HG03066 (cell line): ENCODE measurements at regions not wholly inside any gene's neighbourhood (a gene's known extent, or its start where the extent isn't known, plus 50 kb on each side); places are given as distances from the start of the nearest gene placed in this dataset.

Experiments used
- ATAC-seq: cut with Tn5 transposase; IDR thresholded peaks from one replicate; pipeline ENCODE4 v1.9.1; 2021; ENCODE audit warnings: low read depth; ENCODE audit not compliant: unreplicated experiment

GRCh38 chr9:26205261-26205660, 527.0 kb upstream of the TUSC1 start:
- no peak for ATAC-seq

GRCh38 chr9:26193237-26193636, 515.0 kb upstream of the TUSC1 start:
- ATAC-seq = no peak

GRCh38 chr9:26191711-26192110, 513.5 kb upstream of the TUSC1 start:
- no peak for ATAC-seq

GRCh38 chr9:26181836-26182235, 503.6 kb upstream of the TUSC1 start:
- ATAC-seq = no peak

- ATAC-seq = no peak
Observed at GRCh38 chr9:26176628-26177027, 498.4 kb upstream of the TUSC1 start.

- no peak for ATAC-seq
Observed at GRCh38 chr9:26175264-26175663, 497.0 kb upstream of the TUSC1 start.

- no peak for ATAC-seq
Observed at GRCh38 chr9:26172301-26172700, 494.1 kb upstream of the TUSC1 start.

- no peak for ATAC-seq
Observed at GRCh38 chr9:26171691-26172090, 493.4 kb upstream of the TUSC1 start.

- no peak for ATAC-seq
Observed at GRCh38 chr9:26170190-26170589, 491.9 kb upstream of the TUSC1 start.

- no peak for ATAC-seq
Observed at GRCh38 chr9:26169708-26170107, 491.5 kb upstream of the TUSC1 start.

- no peak for ATAC-seq
Observed at GRCh38 chr9:26166537-26166936, 488.3 kb upstream of the TUSC1 start.

GRCh38 chr9:26165426-26165825, 487.2 kb upstream of the TUSC1 start:
- no peak for ATAC-seq

GRCh38 chr9:26163931-26164330, 485.7 kb upstream of the TUSC1 start:
- no peak for ATAC-seq

GRCh38 chr9:26159575-26160392, 481.5 kb upstream of the TUSC1 start:
- no peak for ATAC-seq

- no peak for ATAC-seq
Observed at GRCh38 chr9:26158631-26159150, 480.4 kb upstream of the TUSC1 start.

- ATAC-seq = no peak
Observed at GRCh38 chr9:26157411-26157810, 479.2 kb upstream of the TUSC1 start.

GRCh38 chr9:26152350-26152749, 474.1 kb upstream of the TUSC1 start:
- no peak for ATAC-seq

GRCh38 chr9:26148128-26148527, 469.9 kb upstream of the TUSC1 start:
- no peak for ATAC-seq

GRCh38 chr9:26145938-26146337, 467.7 kb upstream of the TUSC1 start:
- no peak for ATAC-seq

- no peak for ATAC-seq
Observed at GRCh38 chr9:26142631-26143030, 464.4 kb upstream of the TUSC1 start.

- no peak for ATAC-seq
Observed at GRCh38 chr9:26142201-26142600, 464.0 kb upstream of the TUSC1 start.

- no peak for ATAC-seq
Observed at GRCh38 chr9:26133537-26133936, 455.3 kb upstream of the TUSC1 start.
